ENCODE measurements at regions not wholly inside any gene's neighbourhood (a gene's known extent, or its start where the extent isn't known, plus 50 kb on each side); places are given as distances from the start of the nearest gene placed in this dataset.

GRCh38 chr7:17233603-17234002, 64.8 kb upstream of the AHR start:
- DNase-seq (ENCODE audit: low spot score): no peak

- DNase-seq (ENCODE audit: low spot score): no peak
Observed at GRCh38 chr7:17234030-17234397, 64.4 kb upstream of the AHR start.

DNA sequence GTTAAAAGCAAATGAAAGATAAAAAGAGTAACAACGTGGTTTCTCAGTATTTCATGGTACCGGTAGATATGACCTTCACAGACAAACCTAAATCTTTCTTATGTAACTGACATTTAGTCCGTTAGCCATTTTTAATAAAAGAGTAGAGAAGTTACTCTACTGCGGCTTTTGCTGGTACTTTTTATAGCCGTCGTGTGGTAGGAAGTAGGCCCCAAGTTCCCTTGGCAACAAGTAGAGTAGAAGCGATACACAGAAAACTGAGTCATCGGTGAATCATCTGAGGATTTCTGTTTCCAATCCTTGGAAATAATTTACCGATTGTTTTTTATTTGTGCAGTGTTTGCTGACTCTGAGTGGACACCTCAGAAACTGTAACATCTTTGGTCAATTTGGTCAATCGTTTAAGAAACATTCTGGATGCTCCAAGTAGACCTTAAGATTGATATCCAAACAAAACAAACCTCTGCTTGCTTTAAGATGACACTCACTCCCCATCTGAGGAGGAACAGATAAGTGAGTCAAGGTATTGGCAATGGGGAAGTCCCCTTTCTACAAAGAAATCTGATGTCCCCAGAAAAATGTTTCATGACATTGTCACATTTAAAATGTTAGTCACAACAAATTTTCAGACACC, 63.9 kb upstream of the AHR start:
- DNase-seq (ENCODE audit: low spot score): no peak

- no peak for DNase-seq (ENCODE audit: low spot score)
Observed at GRCh38 chr7:17236171-17236570, 62.3 kb upstream of the AHR start.

GRCh38 chr7:17236603-17237002, 61.8 kb upstream of the AHR start:
- no peak for DNase-seq (ENCODE audit: low spot score)

- no peak for DNase-seq (ENCODE audit: low spot score)
Observed at GRCh38 chr7:17239046-17239445, 59.4 kb upstream of the AHR start.

- no peak for DNase-seq (ENCODE audit: low spot score)
Observed at GRCh38 chr7:17239683-17240521, 58.5 kb upstream of the AHR start.

DNA sequence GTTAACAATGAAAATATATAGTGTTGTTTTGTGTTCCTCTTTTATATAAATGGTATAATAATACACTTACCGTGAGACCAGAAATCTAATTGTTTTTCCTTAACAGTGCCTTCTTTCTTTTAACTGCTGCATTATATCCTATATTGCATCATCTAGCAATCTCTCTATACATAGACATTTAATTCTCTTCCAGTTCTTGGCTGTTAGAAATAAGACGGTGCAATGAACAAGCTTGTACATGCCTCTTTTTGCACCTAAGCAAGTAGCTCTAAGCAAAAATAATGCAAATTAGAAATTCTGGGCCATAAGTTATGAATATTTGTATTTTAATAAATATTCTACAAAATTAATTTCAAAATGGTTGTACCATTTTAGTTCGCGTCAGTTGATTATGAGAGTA, 55.9 kb upstream of the AHR start:
- no peak for DNase-seq (ENCODE audit: low spot score)

GRCh38 chr7:17244786-17245185, 53.7 kb upstream of the AHR start:
- no peak for DNase-seq (ENCODE audit: low spot score)

- DNase-seq (ENCODE audit: low spot score): peak; percentile 5
Observed at GRCh38 chr7:17247357-17247756, 51.1 kb upstream of the AHR start.

DNA sequence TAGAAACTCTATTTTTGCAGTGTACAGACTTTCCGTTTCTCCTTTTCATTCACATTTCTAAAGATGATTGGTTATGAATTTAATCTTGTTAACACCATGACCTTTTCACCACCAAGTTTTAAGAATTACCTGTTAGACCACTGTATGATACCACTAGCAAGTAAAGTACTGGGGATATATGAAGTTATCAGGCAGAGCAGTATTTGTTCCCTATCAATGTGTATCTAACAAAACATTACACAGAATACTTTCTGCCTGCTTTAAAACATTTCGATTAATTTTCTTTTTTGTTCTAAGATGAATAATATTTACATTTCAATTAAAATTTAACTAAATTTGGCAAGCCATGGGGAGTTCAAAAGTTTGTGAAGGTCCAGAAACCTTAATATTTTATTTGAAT, 49.9 kb upstream of the AHR start:
- no peak for DNase-seq (ENCODE audit: low spot score)

Small RNA genes in the stretch of these regions (small RNA-seq; reads per million reads assigned to genes)
- 0 reads per million in 2 experiments for gene RF00017
